K562 (cell line): ENCODE measurements at regions not wholly inside any gene's neighbourhood (a gene's known extent, or its start where the extent isn't known, plus 50 kb on each side); places are given as distances from the start of the nearest gene placed in this dataset.

Experiments used
- CEBPB ChIP-seq: fragments of 450-650 bp; IDR thresholded peaks from 2 replicates; pipeline ENCODE4 v1.6.1; 2016; ENCODE audit warnings: missing genetic modification characterization, missing compliant biosample characterization
- GATAD2B ChIP-seq: fragments of 450-650 bp; IDR thresholded peaks from 2 replicates; pipeline ENCODE4 v1.6.1; 2017; ENCODE audit warnings: mild to moderate bottlenecking, borderline replicate concordance
- HDGF ChIP-seq: fragments of 450-650 bp; IDR thresholded peaks from 2 replicates; pipeline ENCODE4 v1.6.1; 2016
- HNRNPUL1 ChIP-seq: fragments of 200-400 bp; formaldehyde crosslinking; IDR thresholded peaks from 2 replicates; pipeline ENCODE4 v1.6.1; 2017; ENCODE audit warnings: low read length
- IRF1 ChIP-seq: sonication (generic); formaldehyde crosslinking; IDR thresholded peaks from 2 replicates; pipeline ENCODE4 v1.8.0; 2022; ENCODE audit warnings: missing genetic modification reagents, mild to moderate bottlenecking, borderline replicate concordance
- MCM5 ChIP-seq: fragments of 450-650 bp; IDR thresholded peaks from 2 replicates; pipeline ENCODE4 v1.6.1; 2016; ENCODE audit warnings: low read depth
- POLR3A ChIP-seq: IDR thresholded peaks from 2 replicates; pipeline ENCODE4 v1.6.1; 2011; ENCODE audit warnings: borderline replicate concordance, mild to moderate bottlenecking, moderate library complexity; ENCODE audit not compliant: insufficient read length, insufficient read depth; ENCODE audit errors: extremely low read depth
- SMC3 ChIP-seq: conservative IDR thresholded peaks from 2 replicates; pipeline ENCODE4 v1.6.1; 2011; ENCODE audit warnings: low read depth, low read length, improper control_type of control experiment; ENCODE audit not compliant: insufficient read depth
- SREBF2 ChIP-seq: sonication (generic); formaldehyde crosslinking; IDR thresholded peaks from 2 replicates; pipeline ENCODE4 v1.4.0; 2020; ENCODE audit warnings: mild to moderate bottlenecking, missing genetic modification reagents
- SRF ChIP-seq, 2 experiments: fragments of 250-450, 450-650 bp in 1 of 2; sonication (Bioruptor Pico) in 1 of 2; sonication (generic) in 1 of 2; formaldehyde crosslinking; IDR thresholded peaks; 2 replicates each; pipeline versions ENCODE4 v1.5.0 to v1.5.1; 2020 to 2022; ENCODE audit warnings: mild to moderate bottlenecking in 1 of 2, missing genetic modification reagents in 1 of 2
- TCFL5 ChIP-seq: fragments of 250-450 bp; sonication (Bioruptor Pico); conservative IDR thresholded peaks from 2 replicates; pipeline ENCODE4 v1.6.1; 2021; ENCODE audit warnings: mild to moderate bottlenecking, moderate library complexity, matching md5 sums
- THRB ChIP-seq: fragments of 450-650 bp; formaldehyde crosslinking; conservative IDR thresholded peaks from 2 replicates; pipeline ENCODE4 v1.4.0; 2022; ENCODE audit warnings: mild to moderate bottlenecking, missing genetic modification characterization
- TOE1 ChIP-seq, 2 experiments: fragments of 450-650 bp in 1 of 2; sonication (generic) in 1 of 2; formaldehyde crosslinking in 1 of 2; IDR thresholded peaks; 2 replicates each; pipeline versions ENCODE4 v1.7.1 to v1.8.0; 2016 to 2022; ENCODE audit warnings: borderline replicate concordance in 2 of 2, mild to moderate bottlenecking in 2 of 2, antibody characterized with exemption in 1 of 2, inconsistent platforms in 1 of 2, low read depth in 1 of 2, missing genetic modification reagents in 1 of 2, moderate library complexity in 1 of 2
- XRCC3 ChIP-seq: fragments of 450-650 bp; IDR thresholded peaks from 2 replicates; pipeline ENCODE4 v1.6.1; 2017; ENCODE audit warnings: mild to moderate bottlenecking, moderate library complexity
- ZFX ChIP-seq: sonication (generic); formaldehyde crosslinking; IDR thresholded peaks from 2 replicates; pipeline ENCODE4 v1.8.0; 2022; ENCODE audit warnings: mild to moderate bottlenecking, missing genetic modification reagents, moderate library complexity
- ZKSCAN3 ChIP-seq: fragments of 250-450 bp; sonication (Bioruptor Pico); IDR thresholded peaks from 2 replicates; pipeline ENCODE4 v1.4.0; 2020
- ZNF444 ChIP-seq: fragments of 250-450 bp; sonication (Bioruptor Pico); IDR thresholded peaks from 2 replicates; pipeline ENCODE4 v1.4.0; 2020; ENCODE audit warnings: mild to moderate bottlenecking, moderate library complexity
- ZNF511 ChIP-seq: sonication (generic); formaldehyde crosslinking; IDR thresholded peaks from 2 replicates; pipeline ENCODE4 v1.8.0; 2022; ENCODE audit warnings: mild to moderate bottlenecking, missing genetic modification reagents
- TF ChIP-seq, protein P1 (sequence below): fragments of 250-450 bp; sonication (Bioruptor Pico); IDR thresholded peaks from 2 replicates; pipeline ENCODE4 v1.8.0; 2022; ENCODE audit warnings: moderate library complexity, mild to moderate bottlenecking, inconsistent platforms
- TF ChIP-seq, protein P2 (sequence below): fragments of 450-650 bp; IDR thresholded peaks from 2 replicates; pipeline ENCODE4 v1.6.1; 2018; ENCODE audit not compliant: partially characterized antibody
- TF ChIP-seq, protein P3 (sequence below): sonication (generic); formaldehyde crosslinking; IDR thresholded peaks from 2 replicates; pipeline ENCODE4 v1.8.1; 2023; ENCODE audit warnings: mild to moderate bottlenecking, missing genetic modification reagents

DNA sequence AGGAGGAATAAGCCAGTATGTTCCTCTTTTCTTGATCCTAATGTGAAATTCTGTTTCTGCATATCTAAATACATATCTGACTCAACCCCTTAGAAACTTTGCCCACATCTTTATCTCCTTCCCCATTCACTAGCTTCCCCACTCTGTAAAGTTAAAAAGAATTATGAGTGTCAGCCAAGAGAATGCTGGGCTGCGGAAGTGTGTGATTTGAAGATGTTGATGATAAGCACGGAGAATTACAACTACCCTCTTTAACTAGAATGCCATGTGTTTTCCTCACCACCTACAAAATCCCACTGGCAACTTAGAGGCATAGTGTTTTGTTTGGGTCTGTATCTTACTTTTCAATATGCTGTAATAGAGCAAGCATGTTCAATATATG lies 490.4 kb upstream of the FANCL start (continued):
- 0 out of 2 replicates have a peak, but pooled peaks have one; percentile 41 for TF ChIP-seq TCFL5
- TF ChIP-seq, protein P1, sequence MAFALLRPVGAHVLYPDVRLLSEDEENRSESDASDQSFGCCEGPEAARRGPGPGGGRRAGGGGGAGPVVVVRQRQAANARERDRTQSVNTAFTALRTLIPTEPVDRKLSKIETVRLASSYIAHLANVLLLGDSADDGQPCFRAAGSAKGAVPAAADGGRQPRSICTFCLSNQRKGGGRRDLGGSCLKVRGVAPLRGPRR (CRISPR knock-in tag) = no peak
- no peak for TF ChIP-seq SREBF2 (CRISPR knock-in tag)
- no peak for TF ChIP-seq ZNF511
- TF ChIP-seq, protein P2, sequence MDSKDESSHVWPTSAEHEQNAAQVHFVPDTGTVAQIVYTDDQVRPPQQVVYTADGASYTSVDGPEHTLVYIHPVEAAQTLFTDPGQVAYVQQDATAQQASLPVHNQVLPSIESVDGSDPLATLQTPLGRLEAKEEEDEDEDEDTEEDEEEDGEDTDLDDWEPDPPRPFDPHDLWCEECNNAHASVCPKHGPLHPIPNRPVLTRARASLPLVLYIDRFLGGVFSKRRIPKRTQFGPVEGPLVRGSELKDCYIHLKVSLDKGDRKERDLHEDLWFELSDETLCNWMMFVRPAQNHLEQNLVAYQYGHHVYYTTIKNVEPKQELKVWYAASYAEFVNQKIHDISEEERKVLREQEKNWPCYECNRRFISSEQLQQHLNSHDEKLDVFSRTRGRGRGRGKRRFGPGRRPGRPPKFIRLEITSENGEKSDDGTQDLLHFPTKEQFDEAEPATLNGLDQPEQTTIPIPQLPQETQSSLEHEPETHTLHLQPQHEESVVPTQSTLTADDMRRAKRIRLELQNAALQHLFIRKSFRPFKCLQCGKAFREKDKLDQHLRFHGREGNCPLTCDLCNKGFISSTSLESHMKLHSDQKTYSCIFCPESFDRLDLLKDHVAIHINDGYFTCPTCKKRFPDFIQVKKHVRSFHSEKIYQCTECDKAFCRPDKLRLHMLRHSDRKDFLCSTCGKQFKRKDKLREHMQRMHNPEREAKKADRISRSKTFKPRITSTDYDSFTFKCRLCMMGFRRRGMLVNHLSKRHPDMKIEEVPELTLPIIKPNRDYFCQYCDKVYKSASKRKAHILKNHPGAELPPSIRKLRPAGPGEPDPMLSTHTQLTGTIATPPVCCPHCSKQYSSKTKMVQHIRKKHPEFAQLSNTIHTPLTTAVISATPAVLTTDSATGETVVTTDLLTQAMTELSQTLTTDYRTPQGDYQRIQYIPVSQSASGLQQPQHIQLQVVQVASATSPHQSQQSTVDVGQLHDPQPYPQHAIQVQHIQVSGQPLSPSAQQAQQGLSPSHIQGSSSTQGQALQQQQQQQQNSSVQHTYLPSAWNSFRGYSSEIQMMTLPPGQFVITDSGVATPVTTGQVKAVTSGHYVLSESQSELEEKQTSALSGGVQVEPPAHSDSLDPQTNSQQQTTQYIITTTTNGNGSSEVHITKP = peak; percentile 9
- 0 out of 2 replicates have a peak, but pooled peaks have one; percentile 35 for TF ChIP-seq THRB (CRISPR knock-in tag)
- TF ChIP-seq HDGF = no peak
- peak; percentile 69 for TF ChIP-seq ZNF444 (CRISPR knock-in tag)
- TF ChIP-seq MCM5 = no peak
- no peak for TF ChIP-seq CEBPB (tag)
- no peak for TF ChIP-seq POLR3A
- peak; percentile 87; the same call in 1 of the 2 replicates for TF ChIP-seq GATAD2B
- no peak for TF ChIP-seq HNRNPUL1
- no peak for TF ChIP-seq SMC3
- TF ChIP-seq SRF (CRISPR knock-in tag; IDR thresholded peaks at IDR 0.05) = no peak
- TF ChIP-seq ZKSCAN3 (CRISPR knock-in tag) = no peak
- no peak for TF ChIP-seq IRF1 (CRISPR knock-in tag)
- TF ChIP-seq XRCC3 = no peak
- TF ChIP-seq ZFX (CRISPR knock-in tag) = no peak
- TF ChIP-seq, protein P3, sequence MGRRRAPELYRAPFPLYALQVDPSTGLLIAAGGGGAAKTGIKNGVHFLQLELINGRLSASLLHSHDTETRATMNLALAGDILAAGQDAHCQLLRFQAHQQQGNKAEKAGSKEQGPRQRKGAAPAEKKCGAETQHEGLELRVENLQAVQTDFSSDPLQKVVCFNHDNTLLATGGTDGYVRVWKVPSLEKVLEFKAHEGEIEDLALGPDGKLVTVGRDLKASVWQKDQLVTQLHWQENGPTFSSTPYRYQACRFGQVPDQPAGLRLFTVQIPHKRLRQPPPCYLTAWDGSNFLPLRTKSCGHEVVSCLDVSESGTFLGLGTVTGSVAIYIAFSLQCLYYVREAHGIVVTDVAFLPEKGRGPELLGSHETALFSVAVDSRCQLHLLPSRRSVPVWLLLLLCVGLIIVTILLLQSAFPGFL (CRISPR knock-in tag) = no peak
- TF ChIP-seq TOE1 (IDR thresholded peaks at IDR 0.05; ENCODE audit: borderline replicate concordance) = 0 out of 2 replicates have a peak, but pooled peaks have one; percentile 15
- no peak for TF ChIP-seq TOE1 (CRISPR knock-in tag; IDR thresholded peaks at IDR 0.05; ENCODE audit: borderline replicate concordance, low read depth)
